Stimulated activated CD4-positive, alpha-beta T cell treated with anti-CD3 and anti-CD28 coated beads, Interleukin-2, amount 100 ng/mL, for 24 hours (primary cell): ENCODE measurements at regions not wholly inside any gene's neighbourhood (a gene's known extent, or its start where the extent isn't known, plus 50 kb on each side); places are given as distances from the start of the nearest gene placed in this dataset.

Source experiments
- DNase-seq, 2 donors: peaks; one replicate each; pipeline ENCODE4 v3.0.0-alpha.2; 2020

DNA sequence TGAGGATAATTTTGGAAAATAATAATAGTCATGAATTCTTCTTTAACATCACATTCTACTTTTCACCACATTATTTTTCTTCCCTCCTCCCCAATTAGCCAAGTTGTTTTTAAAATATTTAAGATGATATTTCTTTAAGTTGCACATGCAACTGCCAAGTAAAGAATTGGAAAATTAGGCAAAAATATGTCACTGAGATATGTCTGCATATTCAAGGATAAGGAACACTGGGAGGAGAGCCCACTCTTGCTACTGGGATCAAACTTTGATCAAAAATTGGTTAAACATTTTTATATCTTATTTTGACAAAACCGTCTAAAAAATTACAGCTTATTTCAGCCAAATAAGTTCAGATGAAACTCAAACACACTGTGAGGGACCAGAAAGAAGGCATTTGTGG lies 231.2 kb upstream of the TMTC1 start:
- DNase-seq, result no peak

DNA sequence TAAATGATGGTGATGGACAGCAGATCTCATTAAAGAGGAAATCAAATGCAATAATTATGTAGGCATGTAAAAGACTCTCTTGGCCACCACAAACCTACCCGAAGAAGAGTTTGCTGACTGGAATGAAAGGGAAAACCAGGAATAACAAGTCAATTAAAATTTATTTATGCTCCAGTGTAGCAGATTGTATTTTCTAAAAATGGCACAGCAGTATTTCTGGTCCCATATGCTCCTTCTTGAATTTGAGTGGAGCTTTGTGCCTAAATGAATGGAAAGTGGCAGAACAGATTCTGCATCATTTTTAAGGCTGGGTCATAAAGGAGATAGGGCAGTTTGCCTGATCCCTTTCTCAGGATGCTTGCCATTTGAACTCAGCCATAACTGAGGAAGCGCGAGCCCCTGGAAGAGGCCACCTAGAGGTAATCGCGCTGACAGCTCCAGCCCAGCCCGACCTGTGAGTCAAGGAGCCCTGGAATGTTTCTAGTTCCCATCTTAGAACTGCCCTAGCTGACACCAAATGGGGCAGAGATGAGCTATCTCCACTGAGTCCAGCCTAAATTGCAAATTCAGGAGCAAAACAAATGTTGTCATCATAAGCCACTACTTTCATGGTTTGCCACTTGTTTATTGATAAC lies 229.2 kb upstream of the TMTC1 start:
- DNase-seq, result no peak

DNA sequence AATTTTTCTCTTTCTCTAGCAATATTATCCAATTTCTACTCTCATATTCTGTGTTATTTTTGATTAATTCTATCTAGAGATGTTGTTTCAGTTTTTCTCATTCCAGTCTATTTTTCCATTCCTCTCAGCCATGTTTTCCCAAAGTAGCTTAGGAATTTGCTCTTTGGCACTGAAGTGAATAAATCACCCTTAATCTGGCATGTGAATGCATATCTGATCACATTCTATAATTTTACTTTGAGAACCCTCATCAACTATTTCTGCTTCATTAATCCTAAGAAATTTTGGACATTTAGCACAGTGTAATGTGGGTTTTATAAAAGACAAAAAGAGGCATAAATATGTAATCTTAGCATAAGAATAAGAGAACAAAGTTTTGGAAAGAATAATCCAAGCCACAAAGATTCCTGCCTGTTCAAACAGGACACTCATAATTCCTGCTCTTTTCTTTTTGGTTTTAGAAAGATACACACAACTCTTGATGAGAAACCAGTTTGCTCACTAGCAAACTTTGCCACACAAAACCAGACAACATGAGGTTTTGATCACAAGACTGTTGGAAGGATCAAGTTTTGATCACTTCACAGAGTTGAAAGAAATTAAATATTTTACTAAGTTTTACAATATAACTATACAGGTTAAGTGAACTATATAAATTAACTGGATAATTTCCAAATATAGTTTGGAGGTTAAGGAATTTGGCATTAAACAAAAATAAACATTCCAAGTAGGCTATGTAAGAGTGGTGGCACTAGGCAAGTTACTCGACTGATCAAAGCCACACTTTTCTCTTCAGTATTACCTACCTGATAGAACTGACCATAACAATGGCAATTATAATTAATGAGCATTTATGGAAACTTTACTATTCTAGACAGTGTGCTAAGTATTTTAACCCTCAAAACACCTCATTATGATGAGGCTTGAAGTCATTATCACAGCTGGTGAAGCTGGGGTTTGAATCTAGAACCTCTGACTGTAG lies 226.6 kb upstream of the TMTC1 start:
- DNase-seq, result no peak

DNA sequence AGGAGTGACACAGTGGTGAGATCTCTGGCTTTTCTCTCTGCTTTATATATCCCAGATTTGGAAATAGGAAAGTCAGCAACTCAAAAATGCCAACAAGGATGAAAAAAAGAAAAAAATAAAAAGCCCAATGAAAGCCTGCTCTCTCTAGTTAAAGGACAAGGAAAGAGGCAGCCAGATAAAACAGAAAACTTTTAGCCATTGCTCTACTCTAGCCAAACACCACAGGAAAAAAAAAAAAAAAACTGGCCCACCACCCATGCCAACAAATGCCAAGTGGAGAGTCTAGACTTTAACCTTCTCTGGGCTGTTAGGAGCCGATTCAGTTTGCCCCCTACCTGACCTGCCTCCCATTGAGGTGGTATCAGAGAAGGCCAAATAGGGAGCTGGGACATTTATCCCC lies 222.3 kb upstream of the TMTC1 start:
- DNase-seq, result no peak

DNA sequence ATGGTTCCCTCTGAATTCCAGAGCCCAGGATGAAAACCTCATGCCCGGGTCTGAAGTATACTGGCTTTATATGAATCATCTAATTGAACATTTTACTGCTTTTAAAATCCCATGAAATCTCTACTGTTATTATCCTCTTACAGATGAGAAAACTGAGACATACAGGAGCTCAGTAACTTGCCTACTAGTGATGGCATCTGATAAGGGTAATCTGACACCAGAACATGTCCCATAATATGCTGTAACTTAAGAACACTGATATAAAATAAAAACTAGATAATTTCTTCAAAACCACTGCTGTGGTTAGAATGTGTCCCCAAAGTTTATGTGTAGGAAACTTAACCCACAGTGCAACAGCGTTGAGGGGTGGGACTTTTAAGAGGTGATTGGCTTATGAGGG lies 219.6 kb upstream of the TMTC1 start:
- DNase-seq, result no peak

DNA sequence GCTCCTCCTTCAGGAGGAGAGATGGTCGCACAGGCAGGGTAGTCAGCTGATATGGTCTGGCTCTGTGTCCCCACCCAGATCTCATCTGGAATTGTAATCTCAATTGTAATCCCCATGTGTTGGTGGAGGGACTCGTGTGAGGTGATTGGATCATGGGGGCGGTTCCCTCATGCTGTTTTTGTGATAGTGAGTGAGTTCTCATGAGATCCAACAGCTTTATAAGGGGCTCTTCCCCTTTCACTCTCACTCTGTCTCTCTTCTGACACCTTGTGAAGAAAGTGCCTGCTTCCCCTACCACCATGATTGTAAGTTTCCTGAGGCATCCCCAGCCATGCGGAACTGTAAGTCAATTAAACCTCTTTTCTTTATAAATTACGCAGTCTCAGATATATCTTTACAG lies 218.9 kb upstream of the TMTC1 start:
- DNase-seq, result no peak

DNA sequence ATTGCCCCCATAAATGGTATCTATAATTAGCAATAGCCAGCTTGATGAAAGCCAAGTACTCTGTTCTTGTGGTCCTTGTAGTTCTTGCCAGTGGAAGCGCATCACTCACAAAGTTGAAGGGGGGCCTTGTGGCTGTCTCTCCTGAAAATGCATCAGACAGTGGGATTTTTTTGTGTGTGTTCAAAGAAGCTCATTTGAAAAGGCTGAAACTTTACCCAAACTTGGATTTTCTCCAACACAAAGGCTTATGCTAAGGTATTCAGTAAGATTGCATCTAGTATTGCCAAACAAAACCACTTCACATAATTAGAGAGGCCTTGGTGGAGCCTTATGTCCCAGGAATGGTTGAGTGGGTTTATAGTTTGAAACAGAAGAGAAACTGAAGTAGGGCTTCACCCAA lies 216.7 kb upstream of the TMTC1 start:
- DNase-seq, result no peak

DNA sequence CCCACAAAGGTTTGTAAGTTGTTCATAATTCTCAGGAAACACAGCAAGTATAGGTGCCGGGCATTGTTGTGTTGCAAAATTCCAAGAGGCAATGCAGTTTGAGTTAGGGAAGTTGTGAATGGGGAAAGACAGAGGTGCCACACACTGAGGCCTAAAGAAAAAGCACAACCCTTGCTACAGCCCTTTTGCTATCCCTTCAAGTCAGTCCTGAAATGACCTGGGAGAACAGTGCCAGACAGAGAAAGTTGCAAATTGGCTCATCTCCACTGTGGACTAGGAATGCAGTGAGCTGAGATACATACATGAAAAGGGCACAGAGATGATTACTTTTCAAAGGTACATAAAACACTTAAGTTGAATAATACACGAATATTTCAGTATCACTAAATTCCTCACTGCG lies 213.3 kb upstream of the TMTC1 start:
- no peak for DNase-seq

DNA sequence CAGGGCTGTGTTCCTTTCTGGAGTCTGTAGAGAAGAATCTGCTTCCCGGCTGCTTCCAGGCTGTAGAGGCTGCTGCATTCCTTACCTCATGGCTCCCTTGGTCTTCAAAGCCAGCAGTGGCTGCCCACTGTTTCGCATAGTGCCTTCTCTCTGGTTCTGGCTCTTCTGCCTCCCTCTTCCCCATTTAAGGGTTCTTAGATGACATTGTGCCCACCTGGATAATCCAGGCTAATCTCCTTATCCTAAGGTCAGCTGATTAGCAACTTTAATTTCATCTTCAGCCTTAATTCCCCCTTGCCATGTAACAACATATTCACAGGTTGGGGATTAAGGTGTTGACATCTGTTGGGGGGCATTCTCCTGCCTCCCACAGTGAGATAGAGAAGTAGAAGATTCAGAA lies 208.6 kb upstream of the TMTC1 start:
- no peak for DNase-seq

DNA sequence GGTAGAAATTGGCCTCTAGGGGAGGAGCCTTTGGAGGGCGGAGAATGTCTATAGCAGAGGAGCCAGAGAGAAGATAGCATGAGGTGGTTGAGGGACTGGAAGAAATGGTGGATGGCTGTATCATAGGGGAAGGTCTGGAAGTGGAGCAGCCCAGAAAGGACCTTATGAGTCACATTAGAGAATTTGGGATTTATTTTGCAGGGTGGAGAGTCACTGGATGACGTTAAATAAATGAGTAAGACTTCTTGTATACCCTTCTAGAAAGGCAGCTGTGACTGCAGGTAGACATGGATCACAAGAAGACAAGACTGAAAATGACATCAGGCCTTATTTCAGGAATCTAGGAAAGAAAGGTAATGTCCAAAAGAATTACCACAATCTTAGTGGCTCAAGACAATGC lies 208.2 kb upstream of the TMTC1 start:
- DNase-seq, result no peak

DNA sequence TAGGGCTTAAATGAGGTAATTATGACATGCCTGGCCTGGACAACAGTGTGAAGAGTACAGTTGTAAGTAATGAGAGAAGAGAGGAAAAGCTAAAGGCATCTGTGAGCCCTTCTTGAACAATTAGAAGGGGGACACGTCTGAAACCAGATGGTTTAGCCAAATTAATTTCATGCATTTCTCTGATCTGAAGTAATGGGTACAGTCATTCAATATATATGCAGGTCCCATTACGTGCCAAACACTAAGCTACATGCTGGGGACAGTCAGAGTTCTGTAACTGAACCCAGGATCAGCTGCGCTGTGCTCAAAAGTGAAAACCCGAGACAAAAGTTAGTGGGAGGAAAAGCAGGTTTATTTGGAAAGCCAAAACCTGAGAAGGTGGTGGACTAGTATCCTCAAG lies 207.2 kb upstream of the TMTC1 start:
- no peak for DNase-seq

DNA sequence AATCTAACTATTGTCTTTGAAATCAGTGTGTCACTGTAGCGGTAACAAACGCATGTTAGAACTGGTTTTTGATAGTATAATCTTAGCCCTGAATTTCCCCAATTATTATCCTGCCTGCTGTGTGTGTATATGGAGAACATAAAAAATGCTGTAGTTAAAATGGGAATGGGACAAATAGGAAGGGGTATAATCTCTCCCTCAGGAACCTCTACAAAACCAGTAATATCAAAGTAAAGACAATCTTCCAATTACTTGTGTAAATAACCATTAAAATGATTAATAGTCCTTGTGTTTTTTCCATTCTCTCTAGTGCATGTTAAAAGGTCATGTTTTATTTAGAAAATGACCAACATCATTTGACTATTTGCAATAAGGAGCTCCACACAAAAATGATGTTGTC lies 200.1 kb upstream of the TMTC1 start:
- DNase-seq, result no peak

DNA sequence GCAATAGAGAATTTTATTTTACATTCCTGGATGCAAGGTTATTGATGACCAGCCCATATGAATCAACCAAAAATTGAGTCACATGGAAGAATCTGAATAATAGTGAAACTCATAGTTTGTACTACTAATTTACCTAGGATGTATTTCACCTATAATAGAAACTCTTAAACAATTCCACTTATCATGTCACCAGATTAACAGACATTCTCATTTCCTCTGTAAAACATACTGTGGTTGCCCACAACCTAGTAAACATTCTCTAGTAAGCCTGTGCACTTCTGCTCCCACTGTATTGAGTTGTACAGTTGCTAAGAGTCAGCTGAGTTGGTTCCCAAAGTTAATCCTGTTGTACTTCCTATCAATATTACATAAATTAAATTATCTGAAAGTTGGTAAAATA lies 196.6 kb upstream of the TMTC1 start:
- no peak for DNase-seq

DNA sequence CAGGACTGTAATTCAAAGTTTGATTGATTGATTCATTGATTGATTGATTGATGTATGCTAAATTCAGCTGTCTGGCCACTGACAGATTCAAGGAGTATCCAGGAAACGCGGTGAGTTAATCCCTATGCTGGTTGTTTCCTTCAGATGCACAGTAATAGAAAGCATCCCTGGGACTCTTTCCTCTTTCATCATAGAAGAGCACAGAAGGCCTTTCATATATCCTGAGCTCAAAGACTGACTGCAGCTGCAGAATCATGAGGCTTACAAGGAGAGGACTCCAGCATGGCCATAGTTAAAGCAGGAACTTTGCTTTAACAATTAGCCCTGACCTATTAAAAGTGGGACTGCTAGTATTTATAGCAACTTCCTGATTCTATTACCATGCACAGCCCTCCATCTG lies 187.7 kb upstream of the TMTC1 start:
- no peak for DNase-seq

DNA sequence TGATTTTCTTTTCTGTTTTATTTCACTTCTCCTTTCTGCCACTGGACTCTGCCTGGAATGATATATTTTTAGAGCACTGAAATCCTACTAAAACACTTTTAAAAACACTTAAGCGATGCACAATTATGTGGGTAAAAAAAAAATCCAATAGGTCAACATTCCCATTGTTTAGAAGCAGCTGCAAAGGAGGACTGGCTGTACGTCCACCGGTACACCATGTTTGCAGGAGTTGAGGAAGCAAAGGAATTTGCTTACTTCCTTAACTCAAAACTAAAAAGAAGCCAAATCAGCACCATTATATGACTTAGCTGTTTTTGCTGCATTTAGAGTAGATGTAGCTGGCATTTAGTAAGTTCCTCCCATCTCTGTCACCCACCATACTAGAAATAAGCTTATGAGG lies 186.8 kb upstream of the TMTC1 start:
- no peak for DNase-seq

DNA sequence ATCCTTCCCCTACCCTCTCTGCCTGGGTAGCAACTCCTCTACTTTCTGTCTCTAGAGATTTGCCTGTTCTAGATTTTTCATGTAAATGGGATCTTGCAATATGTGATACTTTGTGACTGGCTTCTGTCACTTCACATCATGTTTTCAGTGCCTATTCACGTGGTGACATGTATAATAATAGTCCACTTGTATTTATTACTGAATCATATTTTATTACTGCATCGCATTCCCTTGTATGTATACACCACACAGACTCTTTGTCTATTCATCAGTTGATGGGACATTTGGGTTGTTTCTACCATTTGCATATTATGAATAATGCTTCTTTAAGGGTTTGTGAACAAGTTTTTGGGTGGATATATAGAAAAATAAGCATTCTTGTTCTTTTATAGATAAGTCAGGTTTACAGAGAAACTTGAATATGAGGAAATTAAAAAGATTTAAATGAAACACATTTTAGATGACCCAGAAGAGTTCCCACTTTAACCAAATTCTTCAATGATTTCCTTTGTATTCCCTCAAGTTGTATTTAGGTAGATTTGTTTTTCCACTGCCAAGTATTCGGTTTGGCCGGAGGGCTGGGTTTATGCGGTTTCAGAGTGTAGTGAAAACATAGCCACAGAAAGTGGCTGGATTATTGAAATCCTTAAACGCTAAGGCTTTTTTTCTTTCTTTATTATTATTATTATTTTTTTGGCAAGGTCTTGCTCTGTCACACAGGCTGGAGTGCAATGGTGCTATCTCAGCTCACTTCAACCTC lies 178.7 kb upstream of the TMTC1 start:
- DNase-seq, result no peak

DNA sequence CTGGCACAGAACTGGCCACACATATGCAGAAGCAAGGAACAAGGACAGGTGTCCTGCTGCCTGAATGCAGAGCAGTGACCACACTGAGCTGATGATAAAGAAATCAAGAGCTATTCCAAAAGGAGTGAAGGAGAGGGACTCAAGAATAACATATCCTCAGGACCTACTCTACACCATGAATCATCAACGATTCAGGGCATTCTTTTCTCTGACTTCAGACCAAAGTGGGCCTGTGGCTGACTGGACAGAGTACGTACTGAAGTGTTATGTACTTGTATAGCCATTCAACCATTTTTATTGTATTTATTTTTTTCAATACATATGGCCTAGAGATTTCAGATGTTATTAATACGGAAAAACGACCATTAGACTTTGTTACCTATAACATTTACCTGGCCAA lies 177.5 kb upstream of the TMTC1 start:
- DNase-seq, result no peak

DNA sequence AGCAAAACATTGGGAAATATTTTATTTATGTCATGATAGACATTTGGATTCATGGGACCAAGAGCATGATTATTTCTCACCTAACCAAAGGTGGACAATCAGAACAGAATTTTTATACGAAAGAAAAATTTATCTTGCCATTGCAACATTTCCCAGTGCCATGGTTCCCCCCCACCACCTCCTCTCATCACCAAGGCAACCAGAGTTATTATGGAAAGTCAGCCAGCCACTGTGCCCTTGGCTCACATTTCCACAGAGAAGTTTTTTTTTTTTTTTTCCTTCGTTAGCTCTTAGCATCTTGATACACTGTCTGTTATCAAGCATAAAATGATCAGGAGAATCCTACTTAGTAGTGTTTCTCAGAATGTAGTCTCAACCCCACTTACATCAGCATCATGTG lies 176.4 kb upstream of the TMTC1 start:
- no peak for DNase-seq

DNA sequence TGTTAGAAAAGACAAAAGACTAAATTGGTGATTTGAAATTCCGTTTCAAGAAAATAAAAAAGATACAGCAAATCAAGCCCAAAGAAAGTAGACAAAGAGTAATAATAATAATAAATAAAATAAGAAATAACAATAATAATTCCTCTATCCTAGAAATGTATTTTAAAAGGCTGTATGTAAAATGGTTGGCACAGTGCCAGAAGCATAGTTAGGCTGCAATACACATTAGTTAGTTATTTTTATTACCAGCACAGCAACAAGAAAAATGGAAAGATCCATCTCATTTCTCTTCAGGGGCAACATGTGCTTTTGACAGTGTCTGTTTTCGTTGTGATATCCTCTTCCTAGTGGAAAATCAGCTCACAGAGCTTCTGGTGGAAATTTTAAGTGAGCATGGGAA lies 174.1 kb upstream of the TMTC1 start:
- DNase-seq, result no peak

DNA sequence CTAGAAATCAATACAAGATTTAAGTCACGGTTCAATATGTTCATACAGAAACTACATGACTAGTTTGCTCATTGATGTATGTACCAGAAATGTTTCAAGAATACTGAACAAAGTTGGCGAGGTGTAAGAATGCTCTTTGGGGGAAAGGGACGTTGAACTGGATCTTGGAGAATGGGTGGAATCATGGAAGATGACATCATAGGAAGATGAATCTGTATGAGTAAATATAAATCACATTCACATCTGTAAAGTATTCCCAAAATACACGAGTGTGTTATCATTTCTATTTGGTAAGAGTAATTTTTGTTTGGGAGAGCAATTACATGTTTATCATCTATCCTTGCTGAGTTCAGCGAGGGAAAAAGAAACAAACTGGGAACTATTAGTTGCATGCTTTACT lies 162.2 kb upstream of the TMTC1 start:
- no peak for DNase-seq

DNA sequence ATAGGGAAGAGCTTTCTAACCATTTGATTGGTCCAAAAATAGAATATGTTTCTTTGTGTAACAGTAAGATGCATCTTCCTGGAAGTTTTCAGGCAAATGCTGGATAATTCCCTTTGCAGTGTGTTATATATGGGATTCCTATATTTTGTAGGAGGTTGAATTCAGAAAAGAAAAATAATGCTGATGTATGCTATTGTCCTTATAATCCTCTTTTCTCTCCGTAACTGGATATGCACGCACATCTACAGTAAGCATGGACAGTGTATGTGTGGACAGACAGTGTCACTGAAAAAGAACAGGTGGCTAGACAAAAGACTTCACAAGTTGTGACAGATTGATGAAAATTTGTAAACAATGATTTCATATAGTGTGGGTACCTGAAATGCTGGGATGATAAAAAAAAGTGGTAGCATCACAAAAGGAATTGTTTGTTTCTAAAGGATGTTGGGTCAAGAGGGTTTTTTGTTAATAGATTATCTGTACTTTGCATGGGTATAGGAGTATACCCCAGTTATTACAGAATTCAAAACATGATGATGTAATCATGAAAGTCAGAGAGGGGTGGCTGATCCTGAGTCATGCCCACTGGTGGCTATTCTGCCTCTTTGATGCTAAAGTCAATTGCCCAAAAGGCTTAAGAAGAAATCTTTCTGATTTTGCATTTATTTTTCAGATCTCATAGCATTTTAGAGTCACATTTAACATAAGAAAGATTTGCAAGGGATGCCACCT lies 160.7 kb upstream of the TMTC1 start:
- DNase-seq, result no peak

DNA sequence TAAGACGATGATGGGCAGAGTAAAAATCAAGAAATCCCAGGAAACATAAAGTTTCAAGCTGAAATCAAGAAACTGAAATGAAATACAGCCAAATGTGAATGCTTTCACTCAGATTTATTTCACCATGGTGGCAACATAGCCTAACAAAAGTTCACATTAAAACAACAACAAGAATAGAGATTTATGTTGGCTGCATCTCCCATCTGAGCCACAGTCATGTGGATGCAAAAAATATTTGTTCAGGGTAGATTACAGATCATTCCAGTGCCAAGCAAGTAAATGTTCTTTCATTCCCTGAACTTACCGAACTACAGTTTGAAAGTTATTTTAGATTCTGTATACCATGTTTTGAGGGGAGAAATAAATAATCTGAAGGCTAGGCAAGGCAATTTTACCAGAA lies 159.9 kb upstream of the TMTC1 start:
- DNase-seq, result no peak

DNA sequence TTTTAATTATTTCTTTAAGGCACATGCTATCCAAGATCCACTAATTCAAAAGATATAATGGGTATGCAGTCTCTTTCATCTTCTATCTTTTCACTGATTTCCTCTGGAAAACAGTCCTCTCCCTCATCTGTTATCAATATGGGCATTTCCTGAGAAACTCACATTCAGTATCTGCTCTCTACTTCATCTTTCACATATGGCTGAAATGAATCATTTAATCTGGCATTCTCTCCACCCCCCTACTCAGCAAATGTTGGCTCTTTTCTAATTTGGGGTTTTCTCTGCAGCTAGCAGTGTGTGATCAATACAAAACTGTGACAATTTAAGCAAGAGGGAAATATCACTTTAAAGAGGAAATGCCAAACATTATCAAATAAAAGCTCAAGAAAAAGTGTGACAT lies 157.1 kb upstream of the TMTC1 start:
- no peak for DNase-seq
